GM12875 (cell line): ENCODE measurements at regions not wholly inside any gene's neighbourhood (a gene's known extent, or its start where the extent isn't known, plus 50 kb on each side); places are given as distances from the start of the nearest gene placed in this dataset.

Experiments used
- H3K4me3 ChIP-seq: one replicate; pipeline ENCODE4 v1.5.1; 2011; ENCODE audit warnings: low read depth, low read length, control low read depth
- CTCF ChIP-seq: IDR thresholded peaks from 2 replicates; pipeline ENCODE4 v1.5.1; 2011; ENCODE audit warnings: low read depth, mild to moderate bottlenecking, control low read depth, inconsistent platforms, low read length, moderate library complexity, borderline replicate concordance; ENCODE audit not compliant: insufficient read depth

- no peak for TF ChIP-seq CTCF
- H3K4me3 ChIP-seq: no peak overlapping the region
These were observed 246.6 kb upstream of the LRFN5 start for GRCh38 chr14:41360126-41360525.

DNA sequence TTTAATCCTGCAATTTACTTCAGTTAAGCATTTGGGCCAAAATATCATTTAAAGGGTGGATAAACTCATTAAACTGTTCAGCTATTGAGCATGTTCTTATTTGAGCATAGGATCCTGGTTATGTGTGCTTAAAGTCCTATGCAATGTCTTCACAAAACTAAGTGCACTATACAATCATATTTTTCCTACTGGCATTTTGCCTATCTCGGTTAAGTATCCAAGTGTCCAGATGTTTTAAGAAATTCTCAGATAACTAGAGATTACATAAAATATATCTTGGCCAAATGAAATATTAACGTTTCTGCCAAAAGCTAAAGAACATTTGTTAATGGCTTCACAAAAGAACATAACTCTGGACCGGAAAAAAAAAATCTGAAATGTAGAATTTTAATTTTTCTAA, 250.8 kb upstream of the LRFN5 start:
- no peak overlapping the region for H3K4me3 ChIP-seq
- no peak for TF ChIP-seq CTCF

GRCh38 chr14:41350476-41350875, 256.2 kb upstream of the LRFN5 start:
- H3K4me3 ChIP-seq: no peak overlapping the region
- TF ChIP-seq CTCF: no peak

- H3K4me3 ChIP-seq: no peak overlapping the region
- TF ChIP-seq CTCF: no peak
These were observed 257.3 kb upstream of the LRFN5 start for GRCh38 chr14:41349289-41349910.

GRCh38 chr14:41343857-41344256, 262.8 kb upstream of the LRFN5 start:
- H3K4me3 ChIP-seq: no peak overlapping the region
- no peak for TF ChIP-seq CTCF

DNA sequence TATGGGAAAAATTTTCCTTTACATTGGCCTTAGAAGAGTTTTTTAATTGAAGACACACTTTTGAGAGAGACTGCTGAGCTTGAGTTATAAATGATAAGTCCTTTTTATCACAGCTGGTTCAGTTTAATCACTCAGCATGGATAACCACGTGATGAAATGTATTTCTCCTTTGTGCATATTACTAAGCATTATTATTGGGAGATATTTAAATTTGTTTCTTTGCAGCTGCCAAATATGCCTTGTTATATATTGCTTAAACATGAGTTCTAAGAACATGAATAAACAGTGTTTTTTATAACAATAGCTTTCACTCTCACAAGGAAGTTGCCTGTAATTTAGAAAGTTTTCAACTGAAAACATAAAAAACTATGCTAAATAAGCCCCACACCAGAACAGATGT, 293.5 kb upstream of the LRFN5 start:
- TF ChIP-seq CTCF: no peak
- no peak overlapping the region for H3K4me3 ChIP-seq

DNA sequence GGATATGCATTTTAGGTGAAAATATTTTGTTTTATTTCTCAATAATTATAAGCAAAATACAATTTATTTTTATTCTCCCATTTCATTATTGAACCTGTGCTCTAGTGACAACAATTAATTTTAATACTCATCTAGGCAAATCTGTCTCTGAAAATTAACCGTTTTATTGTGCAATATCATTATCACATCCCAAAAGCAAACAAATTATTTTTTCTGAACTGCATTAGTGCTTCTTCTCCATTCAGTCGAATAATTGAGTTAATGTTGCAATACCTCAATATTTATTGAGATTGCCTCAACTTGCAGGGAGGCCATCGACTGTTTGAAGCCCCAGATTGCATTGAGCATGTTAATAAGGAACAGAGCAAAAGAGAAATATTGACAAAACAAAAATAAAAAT, 303.2 kb upstream of the LRFN5 start:
- no peak for TF ChIP-seq CTCF
- no peak overlapping the region for H3K4me3 ChIP-seq
